OCI-LY3 (cell line): ENCODE measurements at regions not wholly inside any gene's neighbourhood (a gene's known extent, or its start where the extent isn't known, plus 50 kb on each side); places are given as distances from the start of the nearest gene placed in this dataset.

Source experiments
- H2AFZ ChIP-seq: fragments of 200-600, 300-600 bp; shearing (Covaris generic); 2 replicates; pipeline ENCODE4 v1.6.0; 2014; ENCODE audit warnings: antibody characterized with exemption, low read depth, low read length
- H3K27ac ChIP-seq: fragments of 200-600, 300-600 bp; sonication (generic); 2 replicates; pipeline ENCODE4 v1.5.1; 2014; ENCODE audit warnings: mild to moderate bottlenecking, low read length, moderate library complexity, mixed read lengths
- H3K27me3 ChIP-seq: fragments of 200-600, 300-600 bp; sonication (generic); 2 replicates; pipeline ENCODE4 v1.6.1; 2014; ENCODE audit warnings: low read depth, low read length, mixed read lengths
- H3K36me3 ChIP-seq: fragments of 200-600, 300-600 bp; sonication (generic); replicated peaks from 2 replicates; pipeline ENCODE3; 2014; ENCODE audit warnings: low read depth, low read length, mixed read lengths
- H3K4me1 ChIP-seq: fragments of 300-600, 200-600 bp; sonication (generic); 2 replicates; pipeline ENCODE4 v1.6.1; 2014; ENCODE audit warnings: low read length, mixed read lengths
- H3K4me2 ChIP-seq: fragments of 200-600, 300-600 bp; sonication (generic); 2 replicates; pipeline ENCODE4 v1.6.1; 2014; ENCODE audit warnings: low read length, mixed read lengths
- H3K4me3 ChIP-seq: fragments of 300-600, 200-600 bp; sonication (generic); 2 replicates; pipeline ENCODE4 v1.5.1; 2014; ENCODE audit warnings: antibody characterized with exemption, mild to moderate bottlenecking, low read length, moderate library complexity
- H3K79me2 ChIP-seq: fragments of 300-600, 200-600 bp; shearing (Covaris generic); 2 replicates; pipeline ENCODE4 v1.6.1; 2014; ENCODE audit warnings: mild to moderate bottlenecking, low read length, mixed read lengths
- H3K9ac ChIP-seq: fragments of 300-600, 200-600 bp; shearing (Covaris generic); 2 replicates; pipeline ENCODE4 v1.6.0; 2014; ENCODE audit warnings: mild to moderate bottlenecking, low read length, moderate library complexity
- H3K9me3 ChIP-seq: fragments of 200-600, 300-600 bp; shearing (Covaris generic); 2 replicates; pipeline ENCODE4 v1.6.1; 2014; ENCODE audit warnings: low read length, mixed read lengths; ENCODE audit not compliant: insufficient read depth
- H4K20me1 ChIP-seq: fragments of 200-600, 300-600 bp; sonication (generic); 2 replicates; pipeline ENCODE4 v1.6.1; 2016; ENCODE audit warnings: low read length, mixed read lengths; ENCODE audit not compliant: insufficient read depth
- CTCF ChIP-seq: fragments of 200-600, 300-600 bp; sonication (generic); IDR thresholded peaks from 2 replicates; pipeline ENCODE4 v1.5.1; 2014; ENCODE audit warnings: antibody characterized with exemption, low read length, low read depth
- EZH2phosphoT487 ChIP-seq: fragments of 200-600 bp; shearing (Covaris generic); IDR thresholded peaks from 2 replicates; pipeline ENCODE4 v1.6.1; 2018; ENCODE audit warnings: antibody characterized with exemption, mixed run types, low read depth

- Histone ChIP-seq H3K79me2 (no peaks in the 10 kb centered on the region), H3K9ac (no peak overlapping the region), H3K4me2 (no peak overlapping the region), H2AFZ (no peak overlapping the region), H3K27ac (no peak overlapping the region), H3K4me1 (no peaks in the 10 kb centered on the region), H3K9me3 (no peaks in the 10 kb centered on the region), H3K4me3 (no peak overlapping the region), H3K27me3 (no peaks in the 10 kb centered on the region), H3K36me3 (no peaks in the 10 kb centered on the region), H4K20me1 (no peaks in the 10 kb centered on the region)
- TF ChIP-seq EZH2phosphoT487 (no peak), CTCF (no peak)
Measured at GRCh38 chr4:114277690-114278089, 298.2 kb upstream of the ARSJ start.

- no peak overlapping the region for H3K27ac ChIP-seq
- no peaks in the 10 kb centered on the region for H3K36me3 ChIP-seq
- no peak overlapping the region for H3K4me2 ChIP-seq
- H3K9ac ChIP-seq, result no peak overlapping the region
- H4K20me1 ChIP-seq, result no peaks in the 10 kb centered on the region
- H3K4me1 ChIP-seq, result no peaks in the 10 kb centered on the region; the same call in 1 of the 2 replicates
- no peaks in the 10 kb centered on the region for H3K9me3 ChIP-seq
- no peak for TF ChIP-seq CTCF
- TF ChIP-seq EZH2phosphoT487, result no peak
- H3K27me3 ChIP-seq, result no peaks in the 10 kb centered on the region
- H3K4me3 ChIP-seq, result no peak overlapping the region
- no peaks in the 10 kb centered on the region for H3K79me2 ChIP-seq
- H2AFZ ChIP-seq, result no peak overlapping the region
Measured at GRCh38 chr4:114279066-114279465, 299.6 kb upstream of the ARSJ start.

- Histone ChIP-seq H3K36me3 (no peaks in the 10 kb centered on the region), H3K79me2 (no peaks in the 10 kb centered on the region), H3K27ac (no peak overlapping the region), H3K9me3 (no peaks in the 10 kb centered on the region), H3K4me1 (no peaks in the 10 kb centered on the region; the same call in 1 of the 2 replicates), H4K20me1 (no peaks in the 10 kb centered on the region), H3K27me3 (no peaks in the 10 kb centered on the region), H3K4me3 (no peak overlapping the region), H3K9ac (no peak overlapping the region), H2AFZ (no peak overlapping the region), H3K4me2 (no peak overlapping the region)
- no peak for TF ChIP-seq CTCF
- TF ChIP-seq EZH2phosphoT487, result no peak
Measured at GRCh38 chr4:114279711-114280110, 300.3 kb upstream of the ARSJ start.

GRCh38 chr4:114280645-114281044 is 301.2 kb upstream of the ARSJ start:
- H2AFZ ChIP-seq, result no peak overlapping the region
- no peak overlapping the region for H3K9ac ChIP-seq

More at GRCh38 chr4:114280645-114281044, 301.2 kb upstream of the ARSJ start:
- Histone ChIP-seq H3K4me2 (no peak overlapping the region), H3K27me3 (no peaks in the 10 kb centered on the region), H3K4me3 (no peak overlapping the region), H3K79me2 (no peaks in the 10 kb centered on the region), H4K20me1 (no peaks in the 10 kb centered on the region), H3K9me3 (no peaks in the 10 kb centered on the region), H3K27ac (no peak overlapping the region), H3K36me3 (no peaks in the 10 kb centered on the region), H3K4me1 (no peaks in the 10 kb centered on the region; the same call in 1 of the 2 replicates)
- TF ChIP-seq CTCF (no peak), EZH2phosphoT487 (no peak)
